Keratinocyte (primary cell): ENCODE measurements at regions not wholly inside any gene's neighbourhood (a gene's known extent, or its start where the extent isn't known, plus 50 kb on each side); places are given as distances from the start of the nearest gene placed in this dataset.

Experiments
- DNase-seq: peaks from one replicate; pipeline ENCODE4 v3.0.0-alpha.2; 2011; ENCODE audit warnings: low read depth, missing footprints, low spot score
- FAIRE-seq: peaks from 2 replicates; lab custom pipeline; 2011; peaks lifted over from hg19 to GRCh38; lab: Jason Lieb, UNC
- H2AFZ ChIP-seq: 2 replicates; pipeline ENCODE4 v1.6.0; 2012; ENCODE audit warnings: low read length, control low read depth, inconsistent platforms; ENCODE audit not compliant: control insufficient read depth
- H3K27ac ChIP-seq: 2 replicates; pipeline ENCODE4 v1.5.1; 2011; ENCODE audit warnings: low read length; ENCODE audit not compliant: control insufficient read depth, insufficient read depth
- H3K27me3 ChIP-seq: 3 replicates; pipeline ENCODE4 v1.6.0; 2011; ENCODE audit warnings: low read length; ENCODE audit not compliant: control insufficient read depth, insufficient read depth; ENCODE audit errors: extremely low read depth
- H3K36me3 ChIP-seq, 2 experiments: 2 replicates in 1 of 2; 3 replicates in 1 of 2; pipeline ENCODE4 v1.5.1; 2011; ENCODE audit warnings: low read length in 2 of 2, mild to moderate bottlenecking in 1 of 2; ENCODE audit not compliant: control insufficient read depth in 2 of 2, insufficient read depth in 2 of 2; ENCODE audit errors: extremely low read depth in 1 of 2
- H3K4me1 ChIP-seq: 3 replicates; pipeline ENCODE4 v1.5.1; 2011; ENCODE audit warnings: low read length; ENCODE audit not compliant: control insufficient read depth, insufficient read depth; ENCODE audit errors: extremely low read depth
- H3K4me2 ChIP-seq: 3 replicates; pipeline ENCODE4 v1.6.0; 2011; ENCODE audit warnings: low read depth, low read length; ENCODE audit not compliant: control insufficient read depth, insufficient read depth; ENCODE audit errors: extremely low read depth
- H3K4me3 ChIP-seq, 3 experiments: fragments of 200-600 bp in 1 of 3; sonication (generic) in 1 of 3; 2 replicates in 2 of 3; 3 replicates in 1 of 3; pipeline ENCODE4 v1.5.1; 2011 to 2016; ENCODE audit warnings: low read length in 3 of 3, mild to moderate bottlenecking in 3 of 3, control low read depth in 2 of 3, inconsistent platforms in 1 of 3, low read depth in 1 of 3, mixed read lengths in 1 of 3, mixed run types in 1 of 3, moderate library complexity in 1 of 3; ENCODE audit not compliant: control insufficient read depth in 2 of 3, insufficient read depth in 2 of 3; ENCODE audit errors: extremely low read depth in 1 of 3
- H3K79me2 ChIP-seq: 2 replicates; pipeline ENCODE4 v1.6.0; 2012; ENCODE audit warnings: low read length; ENCODE audit not compliant: control insufficient read depth, insufficient read depth
- H3K9ac ChIP-seq: 3 replicates; pipeline ENCODE4 v1.6.0; 2011; ENCODE audit warnings: low read length; ENCODE audit not compliant: control insufficient read depth, insufficient read depth; ENCODE audit errors: extremely low read depth
- H3K9me1 ChIP-seq: 3 replicates; pipeline ENCODE4 v1.6.0; 2011; ENCODE audit warnings: low read length; ENCODE audit not compliant: control insufficient read depth, insufficient read depth; ENCODE audit errors: extremely low read depth
- H3K9me3 ChIP-seq: 2 replicates; pipeline ENCODE4 v1.5.1; 2012; ENCODE audit warnings: low read depth, low read length; ENCODE audit not compliant: control insufficient read depth
- H4K20me1 ChIP-seq: 3 replicates; pipeline ENCODE4 v1.6.0; 2011; ENCODE audit warnings: low read length; ENCODE audit not compliant: control insufficient read depth, insufficient read depth; ENCODE audit errors: extremely low read depth
- EZH2 ChIP-seq: IDR thresholded peaks from one replicate; pipeline ENCODE4 v1.6.1; 2012; ENCODE audit warnings: inconsistent platforms, mild to moderate bottlenecking, low read length, moderate library complexity
- dilution Hi-C: fragments of 300-500 bp; cut with MboI; formaldehyde crosslinking; loops from one replicate; pipeline ENCODE4 v1.7.0; 2020; ENCODE audit warnings: low sequenced_read_pairs; ENCODE audit not compliant: extremely low pct_ligation_motif_present
- TF ChIP-seq, protein P1 (sequence below), 3 experiments: IDR thresholded peaks in 1 of 3; conservative IDR thresholded peaks in 1 of 3; optimal IDR thresholded peaks in 1 of 3; 2 replicates in 2 of 3; 3 replicates in 1 of 3; pipeline versions ENCODE3 to v1.5.1; 2011; ENCODE audit warnings: low read length in 3 of 3, mild to moderate bottlenecking in 3 of 3, moderate library complexity in 2 of 3, control low read depth in 1 of 3, inconsistent platforms in 1 of 3; ENCODE audit not compliant: insufficient read depth in 2 of 3; ENCODE audit errors: extremely low read depth in 1 of 3

DNA sequence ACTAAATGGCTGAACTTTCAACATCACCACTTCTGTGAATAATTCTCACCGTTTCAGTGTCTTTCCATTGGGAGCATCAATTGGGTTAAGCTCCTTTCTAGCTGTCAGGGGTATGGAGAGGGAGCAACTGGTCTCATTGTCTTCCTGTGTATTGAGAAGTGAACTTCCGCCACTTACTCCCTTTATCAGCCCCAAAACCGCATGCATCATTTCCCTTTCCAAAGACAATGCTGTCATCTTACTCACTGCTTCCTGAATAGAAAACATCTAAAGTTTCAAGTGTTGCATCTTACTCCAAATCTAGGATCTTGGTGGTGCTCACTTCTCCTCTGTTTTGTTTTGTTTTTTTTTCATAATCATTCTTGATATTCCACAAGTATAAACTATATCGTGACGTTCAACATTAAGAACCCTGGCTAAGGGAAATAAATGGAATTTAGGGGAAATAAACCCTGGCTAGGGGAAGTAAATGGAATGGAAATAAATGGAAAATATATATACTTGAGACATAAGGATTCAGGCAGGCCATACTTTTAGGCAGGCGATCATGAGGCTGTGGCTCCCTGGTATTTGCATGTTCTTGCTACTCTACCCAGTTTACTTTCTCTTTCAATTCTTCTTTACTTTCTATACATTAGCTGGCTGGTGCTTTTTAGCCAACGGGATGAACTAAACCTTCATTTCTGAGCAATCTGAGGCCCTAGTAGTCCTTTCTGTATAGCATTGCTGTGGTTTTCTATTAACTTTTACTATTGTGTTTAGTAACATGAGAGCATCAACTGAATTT is 371.9 kb downstream of the BMPER start:
- no peak overlapping the region for H3K4me2 ChIP-seq
- no peak overlapping the region for H2AFZ ChIP-seq
- H3K4me1 ChIP-seq = no peaks in the 10 kb centered on the region
- no peak overlapping the region for H3K4me3 ChIP-seq
- H3K79me2 ChIP-seq = no peaks in the 10 kb centered on the region
- dilution Hi-C loops = loop anchor here (25.0 kb wide), 1 partner anchor 310 kb away; no protein-coding TSS in a partner anchor
- H3K27me3 ChIP-seq = no peaks in the 10 kb centered on the region
- H3K36me3 ChIP-seq = no peaks in the 10 kb centered on the region
- H4K20me1 ChIP-seq = no peaks in the 10 kb centered on the region
- H3K9ac ChIP-seq = no peak overlapping the region
- no peak overlapping the region for H3K27ac ChIP-seq
- no peaks in the 10 kb centered on the region for H3K9me1 ChIP-seq
- no peak for TF ChIP-seq EZH2
- TF ChIP-seq, protein P1, sequence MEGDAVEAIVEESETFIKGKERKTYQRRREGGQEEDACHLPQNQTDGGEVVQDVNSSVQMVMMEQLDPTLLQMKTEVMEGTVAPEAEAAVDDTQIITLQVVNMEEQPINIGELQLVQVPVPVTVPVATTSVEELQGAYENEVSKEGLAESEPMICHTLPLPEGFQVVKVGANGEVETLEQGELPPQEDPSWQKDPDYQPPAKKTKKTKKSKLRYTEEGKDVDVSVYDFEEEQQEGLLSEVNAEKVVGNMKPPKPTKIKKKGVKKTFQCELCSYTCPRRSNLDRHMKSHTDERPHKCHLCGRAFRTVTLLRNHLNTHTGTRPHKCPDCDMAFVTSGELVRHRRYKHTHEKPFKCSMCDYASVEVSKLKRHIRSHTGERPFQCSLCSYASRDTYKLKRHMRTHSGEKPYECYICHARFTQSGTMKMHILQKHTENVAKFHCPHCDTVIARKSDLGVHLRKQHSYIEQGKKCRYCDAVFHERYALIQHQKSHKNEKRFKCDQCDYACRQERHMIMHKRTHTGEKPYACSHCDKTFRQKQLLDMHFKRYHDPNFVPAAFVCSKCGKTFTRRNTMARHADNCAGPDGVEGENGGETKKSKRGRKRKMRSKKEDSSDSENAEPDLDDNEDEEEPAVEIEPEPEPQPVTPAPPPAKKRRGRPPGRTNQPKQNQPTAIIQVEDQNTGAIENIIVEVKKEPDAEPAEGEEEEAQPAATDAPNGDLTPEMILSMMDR (optimal IDR thresholded peaks at IDR 0.05 in 1 of 3, IDR thresholded peaks at IDR 0.05 in 1 of 3, conservative IDR thresholded peaks at IDR 0.05 in 1 of 3; ENCODE audit: extremely low read depth in 1 of 3, insufficient read depth in 2 of 3, low read length in 3 of 3) = no peak
- FAIRE-seq (no peak), DNase-seq (no peak)
- H3K9me3 ChIP-seq = no peaks in the 10 kb centered on the region

DNA sequence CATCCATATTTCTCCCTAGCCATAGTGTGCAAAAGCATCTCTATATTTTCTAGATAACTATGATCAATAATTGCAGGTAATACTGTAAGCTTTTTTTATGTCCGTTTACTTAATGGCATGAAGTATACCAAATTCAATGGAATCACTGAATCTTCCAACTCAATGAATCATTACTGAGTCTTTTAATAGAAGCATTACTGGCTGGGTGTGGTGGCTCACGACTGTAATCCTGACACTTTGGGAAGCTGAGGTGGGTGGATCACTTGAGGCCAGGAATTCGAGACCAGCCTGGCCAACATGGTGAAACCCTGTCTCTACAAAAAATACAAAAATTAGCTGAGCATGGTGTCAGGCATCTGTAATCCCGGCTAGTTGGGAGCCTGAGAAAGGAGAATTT is 372.5 kb downstream of the BMPER start:
- FAIRE-seq = no peak
- H3K9me1 ChIP-seq = no peaks in the 10 kb centered on the region

More for the DNA sequence above, 372.5 kb downstream of the BMPER start:
- no peak for DNase-seq
- H2AFZ ChIP-seq = no peak overlapping the region
- H3K9me3 ChIP-seq = no peaks in the 10 kb centered on the region
- H3K4me3 ChIP-seq = no peak overlapping the region
- H3K9ac ChIP-seq = no peak overlapping the region
- no peak overlapping the region for H3K4me2 ChIP-seq
- H3K27ac ChIP-seq = no peak overlapping the region
- no peaks in the 10 kb centered on the region for H3K79me2 ChIP-seq
- no peaks in the 10 kb centered on the region for H3K4me1 ChIP-seq
- TF ChIP-seq, protein P1 (optimal IDR thresholded peaks at IDR 0.05 in 1 of 3, IDR thresholded peaks at IDR 0.05 in 1 of 3, conservative IDR thresholded peaks at IDR 0.05 in 1 of 3; ENCODE audit: extremely low read depth in 1 of 3, insufficient read depth in 2 of 3, low read length in 3 of 3) = no peak
- no peak for TF ChIP-seq EZH2
- dilution Hi-C loops = loop anchor here (25.0 kb wide), 1 partner anchor 310 kb away; no protein-coding TSS in a partner anchor
- H4K20me1 ChIP-seq = no peaks in the 10 kb centered on the region
- no peaks in the 10 kb centered on the region for H3K36me3 ChIP-seq
- H3K27me3 ChIP-seq = no peaks in the 10 kb centered on the region
